Natural killer cell (primary cell): ENCODE measurements at regions not wholly inside any gene's neighbourhood (a gene's known extent, or its start where the extent isn't known, plus 50 kb on each side); places are given as distances from the start of the nearest gene placed in this dataset.

ENCODE experiments used
- ATAC-seq, 3 donors: fragments of 150-1000 bp in 2 of 3; fragments of 200-7000 bp in 1 of 3; cut with Tn5 transposase; 1 replicate in 1 of 3; 2 replicates in 2 of 3; pipeline ENCODE4 v1.10.0; 2021; ENCODE audit warnings: mild to moderate bottlenecking in 2 of 3, moderate library complexity in 2 of 3
- DNase-seq, 2 donors: peaks; one replicate each; pipeline versions ENCODE4 v3.0.0 to v3.0.0-alpha.2; 2013 to 2021; ENCODE audit warnings: mixed read lengths in 1 of 2
- H3K27ac ChIP-seq: one replicate; pipeline ENCODE4 v1.5.1; 2013; ENCODE audit warnings: mild to moderate bottlenecking, low read length
- H3K27me3 ChIP-seq: one replicate; pipeline ENCODE4 v1.6.1; 2013; ENCODE audit warnings: low read length; ENCODE audit not compliant: control insufficient read depth, insufficient read depth
- H3K36me3 ChIP-seq: one replicate; pipeline ENCODE4 v1.6.1; 2013; ENCODE audit warnings: low read length; ENCODE audit not compliant: control insufficient read depth, insufficient read depth
- H3K4me1 ChIP-seq: one replicate; pipeline ENCODE4 v1.6.1; 2013; ENCODE audit warnings: low read length; ENCODE audit not compliant: control insufficient read depth, insufficient read depth
- H3K4me3 ChIP-seq: one replicate; pipeline ENCODE4 v1.5.1; 2013; ENCODE audit warnings: low read length
- H3K9me3 ChIP-seq: one replicate; pipeline ENCODE4 v1.6.1; 2013; ENCODE audit warnings: low read length; ENCODE audit not compliant: control insufficient read depth, insufficient read depth
- H3K27ac Mint-ChIP-seq, 2 donors: one replicate each; pipeline ENCODE4 v1.8.0; 2022; ENCODE audit warnings: mild to moderate bottlenecking in 2 of 2, mixed read lengths in 2 of 2, moderate library complexity in 1 of 2
- H3K27me3 Mint-ChIP-seq, 2 donors: one replicate each; pipeline ENCODE4 v1.8.0; 2022; ENCODE audit warnings: low read depth in 2 of 2, mixed read lengths in 2 of 2
- H3K36me3 Mint-ChIP-seq: one replicate; pipeline ENCODE4 v1.8.0; 2022; ENCODE audit warnings: mixed read lengths
- H3K4me1 Mint-ChIP-seq, 2 donors: one replicate each; pipeline ENCODE4 v1.8.0; 2022; ENCODE audit warnings: mixed read lengths in 2 of 2
- H3K4me3 Mint-ChIP-seq: one replicate; pipeline ENCODE4 v1.8.0; 2022; ENCODE audit warnings: mild to moderate bottlenecking, moderate library complexity, mixed read lengths
- H3K9me3 Mint-ChIP-seq, 2 donors: one replicate each; pipeline ENCODE4 v1.8.0; 2022; ENCODE audit warnings: mixed read lengths in 2 of 2
- WGBS: methylation state at CpG from one replicate; pipeline ENCODE4 v1.1.7; 2013; ENCODE audit warnings: missing lambda C conversion rate; ENCODE audit not compliant: insufficient coverage; 5-methylcytosine and 5-hydroxymethylcytosine counted together
- intact Hi-C: fragments of 100-400 bp; cut with micrococcal nuclease; formaldehyde crosslinking; loops from one replicate; pipeline ENCODE4 v1.14.2; 2022
- TF ChIP-seq, protein P1 (sequence below): fragments of 200-600 bp; IDR thresholded peaks from one replicate; pipeline ENCODE4 v1.8.0; 2022; ENCODE audit warnings: antibody characterized with exemption

- Mint-ChIP-seq H3K9me3 (peaks cover 14 to 17% of the 10 kb centered on the region in 2 donors), H3K4me3 (no peak overlapping the region), H3K36me3 (no peaks in the 10 kb centered on the region), H3K27me3 (no peaks in the 10 kb centered on the region), H3K4me1 (no peaks in the 10 kb centered on the region), H3K27ac (no peak overlapping the region)
- Histone ChIP-seq H3K27ac (no peak overlapping the region), H3K4me1 (no peaks in the 10 kb centered on the region), H3K4me3 (no peak overlapping the region), H3K27me3 (no peaks in the 10 kb centered on the region), H3K9me3 (no peaks in the 10 kb centered on the region), H3K36me3 (no peaks in the 10 kb centered on the region)
- ATAC-seq (no peak), DNase-seq (no peak)
- intact Hi-C loops = no loop called here
- WGBS = no CpG with 5 or more reads among the region's 2 CpGs
- TF ChIP-seq, protein P1, sequence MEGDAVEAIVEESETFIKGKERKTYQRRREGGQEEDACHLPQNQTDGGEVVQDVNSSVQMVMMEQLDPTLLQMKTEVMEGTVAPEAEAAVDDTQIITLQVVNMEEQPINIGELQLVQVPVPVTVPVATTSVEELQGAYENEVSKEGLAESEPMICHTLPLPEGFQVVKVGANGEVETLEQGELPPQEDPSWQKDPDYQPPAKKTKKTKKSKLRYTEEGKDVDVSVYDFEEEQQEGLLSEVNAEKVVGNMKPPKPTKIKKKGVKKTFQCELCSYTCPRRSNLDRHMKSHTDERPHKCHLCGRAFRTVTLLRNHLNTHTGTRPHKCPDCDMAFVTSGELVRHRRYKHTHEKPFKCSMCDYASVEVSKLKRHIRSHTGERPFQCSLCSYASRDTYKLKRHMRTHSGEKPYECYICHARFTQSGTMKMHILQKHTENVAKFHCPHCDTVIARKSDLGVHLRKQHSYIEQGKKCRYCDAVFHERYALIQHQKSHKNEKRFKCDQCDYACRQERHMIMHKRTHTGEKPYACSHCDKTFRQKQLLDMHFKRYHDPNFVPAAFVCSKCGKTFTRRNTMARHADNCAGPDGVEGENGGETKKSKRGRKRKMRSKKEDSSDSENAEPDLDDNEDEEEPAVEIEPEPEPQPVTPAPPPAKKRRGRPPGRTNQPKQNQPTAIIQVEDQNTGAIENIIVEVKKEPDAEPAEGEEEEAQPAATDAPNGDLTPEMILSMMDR = no peak
Observed at GRCh38 chr13:63323441-63323840, 1907.8 kb upstream of the PCDH20 start.

DNA sequence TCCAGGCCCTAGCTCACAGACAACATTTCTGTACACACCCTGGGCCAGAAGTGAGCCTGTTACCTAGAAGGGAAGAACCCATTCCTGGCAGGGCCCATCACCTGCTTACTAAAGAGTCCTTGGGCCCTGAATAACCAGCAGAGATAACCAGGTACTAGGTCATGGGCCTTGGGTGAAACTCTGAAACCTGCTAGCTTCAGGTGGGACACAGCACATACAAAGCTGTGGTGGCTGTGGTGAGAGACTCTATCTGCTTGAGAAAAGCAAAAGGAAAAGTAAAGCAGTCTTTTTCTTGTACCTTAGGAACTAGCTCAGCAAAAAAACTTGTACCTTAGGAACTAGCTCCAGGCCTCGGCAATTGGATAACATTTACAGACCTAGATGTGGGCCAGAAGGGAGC is 1895.9 kb upstream of the PCDH20 start:
- Mint-ChIP-seq H3K4me1 (no peaks in the 10 kb centered on the region), H3K27ac (no peak overlapping the region), H3K9me3 (peaks cover 23% of the 10 kb centered on the region in 2 donors), H3K4me3 (no peak overlapping the region), H3K36me3 (no peaks in the 10 kb centered on the region), H3K27me3 (no peaks in the 10 kb centered on the region)
- Histone ChIP-seq H3K27ac (no peak overlapping the region), H3K4me3 (no peak overlapping the region), H3K4me1 (no peaks in the 10 kb centered on the region), H3K27me3 (no peaks in the 10 kb centered on the region), H3K36me3 (no peaks in the 10 kb centered on the region), H3K9me3 (peaks cover 7% of the 10 kb centered on the region)
- TF ChIP-seq, protein P1 = no peak
- 61% methylated on average over 1 of the region's 1 CpG for WGBS
- DNase-seq = no peak
- no peak for ATAC-seq
- intact Hi-C loops = no loop called here

DNA sequence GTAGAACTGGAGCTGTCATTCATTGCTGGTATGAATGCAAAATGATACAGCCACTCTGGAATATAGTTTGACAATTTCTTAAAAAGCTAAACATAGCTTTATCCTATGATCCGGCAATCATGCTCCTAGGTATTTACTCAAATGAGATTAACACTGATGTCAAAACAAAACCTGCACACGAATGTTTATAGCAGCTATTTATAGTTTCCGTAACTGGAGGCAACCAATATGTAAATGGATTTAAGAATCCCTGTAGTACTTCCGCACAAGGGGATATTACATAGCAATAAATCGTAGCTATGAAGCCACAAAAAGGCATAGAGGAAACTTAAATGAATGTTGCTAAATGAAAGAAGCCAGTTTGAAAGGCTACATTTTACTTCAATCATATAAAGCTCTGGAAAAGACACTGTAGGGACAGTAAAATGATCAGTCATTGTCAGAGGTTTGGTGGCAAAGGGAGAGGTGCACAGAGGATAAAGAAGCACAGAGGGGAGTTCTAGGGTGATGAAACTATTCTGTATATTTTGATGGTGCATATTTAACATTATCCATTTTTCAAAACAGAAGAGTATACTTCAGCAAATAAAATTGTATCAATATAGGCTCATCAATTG is 1893.0 kb upstream of the PCDH20 start:
- H3K9me3 Mint-ChIP-seq = peaks cover 18 to 20% of the 10 kb centered on the region in 2 donors
- no peaks in the 10 kb centered on the region for H3K27me3 Mint-ChIP-seq

More for the DNA sequence above, 1893.0 kb upstream of the PCDH20 start:
- no peaks in the 10 kb centered on the region for H3K36me3 Mint-ChIP-seq
- H3K36me3 ChIP-seq = no peaks in the 10 kb centered on the region
- H3K4me3 ChIP-seq = no peak overlapping the region
- no peaks in the 10 kb centered on the region for H3K27me3 ChIP-seq
- no peaks in the 10 kb centered on the region for H3K4me1 ChIP-seq
- intact Hi-C loops = no loop called here
- no peak overlapping the region for H3K27ac ChIP-seq
- no peak overlapping the region for H3K27ac Mint-ChIP-seq
- 82% methylated on average over 5 of the region's 5 CpGs for WGBS
- ATAC-seq (no peak), DNase-seq (no peak)
- no peak overlapping the region for H3K4me3 Mint-ChIP-seq
- TF ChIP-seq, protein P1 = no peak
- H3K9me3 ChIP-seq = peaks cover 12% of the 10 kb centered on the region
- no peaks in the 10 kb centered on the region for H3K4me1 Mint-ChIP-seq
